ENCODE measurements at regions not wholly inside any gene's neighbourhood (a gene's known extent, or its start where the extent isn't known, plus 50 kb on each side); places are given as distances from the start of the nearest gene placed in this dataset.

DNA sequence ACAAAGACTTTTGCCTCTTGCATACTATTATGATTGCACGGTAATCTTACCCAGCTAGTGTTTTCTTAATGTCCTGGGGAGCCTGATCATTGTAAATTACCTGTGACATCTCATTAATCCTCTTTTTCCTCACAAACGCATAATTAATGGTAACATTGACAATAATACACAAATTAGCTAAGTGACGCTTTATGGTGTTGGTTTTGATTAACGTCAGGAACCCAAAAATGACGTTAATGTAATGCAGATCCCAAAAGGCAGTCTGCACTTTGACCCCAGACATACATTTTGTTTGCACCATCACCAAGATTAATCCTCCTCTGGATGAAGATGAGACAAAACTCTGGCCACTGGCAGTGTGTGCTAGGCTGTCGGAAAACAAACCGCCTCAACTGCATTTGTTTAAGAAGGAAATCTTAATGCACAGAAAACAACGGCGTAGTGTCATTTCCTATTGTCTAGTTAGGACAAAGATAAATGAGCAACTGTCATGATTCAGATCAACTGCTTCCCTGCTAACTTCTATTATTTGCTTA lies 83.9 kb upstream of the CDIN1 start:
- POLR2A ChIA-PET = no interaction called here
- Histone ChIP-seq H3K27me3 (replicated peaks in 1 of 2; ENCODE audit: control insufficient read depth in 2 of 2, insufficient read depth in 2 of 2, low read length in 1 of 2) (no peaks in the 10 kb centered on the region), H2AFZ (ENCODE audit: control insufficient read depth, low read depth, low read length) (no peak overlapping the region), H3K9me3 (replicated peaks; ENCODE audit: control insufficient read depth, insufficient read depth, low read length) (no peaks in the 10 kb centered on the region), H3K4me3 (no peak overlapping the region), H3K9ac (ENCODE audit: control insufficient read depth, insufficient read depth, low read length) (no peak overlapping the region), H4K20me1 (ENCODE audit: control insufficient read depth, insufficient read depth) (no peaks in the 10 kb centered on the region), H3K4me2 (ENCODE audit: control insufficient read depth, insufficient read depth) (no peak overlapping the region), H3K36me3 (ENCODE audit: control insufficient read depth in 2 of 2, insufficient read depth in 2 of 2, low read length in 1 of 2) (no peaks in the 10 kb centered on the region), H3K79me2 (ENCODE audit: control insufficient read depth, insufficient read depth, low read length) (no peaks in the 10 kb centered on the region), H3K4me1 (ENCODE audit: control insufficient read depth, insufficient read depth, low read length) (no peaks in the 10 kb centered on the region), H3K27ac (ENCODE audit: control insufficient read depth, insufficient read depth) (no peak overlapping the region)
- 44% methylated on average over 9 of the region's 9 CpGs for WGBS (ENCODE audit: insufficient coverage, insufficient replicate concordance, low lambda C conversion rate, missing lambda C conversion rate)
- no peak for FAIRE-seq
- RAD21 ChIA-PET (ENCODE audit: unreplicated experiment) = no interaction called here
- in situ Hi-C loops (cut with MboI) = loop anchor here (10.0 kb wide), 1 partner anchor 609 kb away; the partner anchor contains the start of gene MEIS2
- intact Hi-C loops (cut with micrococcal nuclease; ENCODE audit: unreplicated experiment) = loop anchor here (10.0 kb wide), 1 partner anchor 741 kb away; no protein-coding TSS in a partner anchor
- CTCF ChIA-PET = no interaction called here
- ATAC-seq = no peak
- DNase-seq (ENCODE audit: low read depth, low spot score) = no peak
- no peak for TF ChIP-seq SIN3A (IDR thresholded peaks at IDR 0.05; ENCODE audit: low read depth, low read length)
- no peak for TF ChIP-seq TCF7 (IDR thresholded peaks at IDR 0.05; ENCODE audit: borderline replicate concordance)
- no peak for TF ChIP-seq BRCA1 (IDR thresholded peaks at IDR 0.05; ENCODE audit: low read depth, low read length)
- TF ChIP-seq PBX3 (IDR thresholded peaks at IDR 0.05; ENCODE audit: insufficient replicate concordance, low read depth, low read length) = no peak
- no peak for TF ChIP-seq MXI1 (IDR thresholded peaks at IDR 0.05; ENCODE audit: low read depth, low read length)
- no peak for TF ChIP-seq ZNF207 (IDR thresholded peaks at IDR 0.05; ENCODE audit: borderline replicate concordance)
- no peak for TF ChIP-seq BCL3 (IDR thresholded peaks at IDR 0.05; ENCODE audit: borderline replicate concordance, insufficient read depth, low read depth, low read length, poor library complexity, severe bottlenecking)
- TF ChIP-seq TAF1 (IDR thresholded peaks at IDR 0.05; ENCODE audit: borderline replicate concordance, low read depth, low read length) = no peak
- no peak for TF ChIP-seq CREM (IDR thresholded peaks at IDR 0.05; ENCODE audit: low read depth)
- TF ChIP-seq ETV6 (conservative IDR thresholded peaks at IDR 0.05 in 1 of 2, IDR thresholded peaks at IDR 0.05 in 1 of 2; ENCODE audit: borderline replicate concordance in 1 of 2, low read depth in 1 of 2) = no peak
- TF ChIP-seq MTA2 (IDR thresholded peaks at IDR 0.05; ENCODE audit: low read depth) = no peak
- TF ChIP-seq JUNB (IDR thresholded peaks at IDR 0.05) = no peak
- TF ChIP-seq POLR2AphosphoS5 (IDR thresholded peaks at IDR 0.05; ENCODE audit: low read length) = no peak
- no peak for TF ChIP-seq RCOR1 (conservative IDR thresholded peaks at IDR 0.05; ENCODE audit: low read depth, low read length)
- no peak for TF ChIP-seq SREBF1 (IDR thresholded peaks at IDR 0.05; ENCODE audit: low read length)
- no peak for TF ChIP-seq CBX3 (IDR thresholded peaks at IDR 0.05; ENCODE audit: borderline replicate concordance, low read depth)
- no peak for TF ChIP-seq HSF1 (IDR thresholded peaks at IDR 0.05; ENCODE audit: low read depth, low read length)
- no peak for TF ChIP-seq TCF12 (IDR thresholded peaks at IDR 0.05; ENCODE audit: low read depth, low read length)
- SMC1A ChIA-PET (ENCODE audit: uncharacterized antibody, unreplicated experiment) = no interaction called here
- no TSS peak for BruUV-seq (replicated peaks)

Measured in GM12878 (cell line).